Transverse colon (tissue), 4 donors: ENCODE measurements at regions not wholly inside any gene's neighbourhood (a gene's known extent, or its start where the extent isn't known, plus 50 kb on each side); places are given as distances from the start of the nearest gene placed in this dataset.

Experiments used
- DNase-seq: peaks from one replicate; pipeline ENCODE4 v3.0.0-alpha.2; 2019
- H3K27ac ChIP-seq, 4 donors: fragments of 200-600 bp; sonication (generic); 2 replicates each; pipeline ENCODE4 v1.5.1; 2016 to 2018; ENCODE audit warnings: inconsistent platforms in 4 of 4
- H3K27me3 ChIP-seq: fragments of 200-600 bp; sonication (generic); 2 replicates; pipeline ENCODE4 v1.5.1; 2017; ENCODE audit warnings: inconsistent platforms
- H3K36me3 ChIP-seq, 4 donors: fragments of 200-600 bp; sonication (generic); 2 replicates each; pipeline ENCODE4 v1.5.1; 2017 to 2019; ENCODE audit warnings: inconsistent platforms in 4 of 4
- H3K4me1 ChIP-seq, 4 donors: fragments of 200-600 bp; sonication (generic); 2 replicates each; pipeline ENCODE4 v1.5.1; 2017 to 2020; ENCODE audit warnings: inconsistent platforms in 4 of 4
- H3K4me3 ChIP-seq, 4 donors: fragments of 200-600 bp; sonication (generic); 1 replicate in 1 of 4; 2 replicates in 3 of 4; pipeline versions ENCODE4 v1.5.1 to v1.6.1; 2017 to 2019; ENCODE audit warnings: inconsistent platforms in 4 of 4
- H3K9me3 ChIP-seq, 2 donors: fragments of 200-600 bp; sonication (generic); 2 replicates each; pipeline ENCODE4 v1.5.1; 2017 to 2019; ENCODE audit warnings: inconsistent platforms in 2 of 2
- EP300 ChIP-seq: sonication (generic); formaldehyde crosslinking; IDR thresholded peaks from one replicate; pipeline ENCODE4 v1.6.1; 2017; ENCODE audit warnings: antibody characterized with exemption, low read depth
- POLR2A ChIP-seq: fragments of 450-650 bp; IDR thresholded peaks from one replicate; pipeline ENCODE4 v1.6.1; 2016; ENCODE audit warnings: antibody characterized with exemption, mild to moderate bottlenecking, moderate library complexity
- POLR2AphosphoS5 ChIP-seq, 3 donors: sonication (generic); formaldehyde crosslinking; IDR thresholded peaks; one replicate each; pipeline ENCODE4 v1.6.1; 2016; ENCODE audit warnings: antibody characterized with exemption in 3 of 3
- WGBS, 2 donors: methylation state at CpG; one replicate each; pipeline ENCODE4 v1.1.5; 2018; ENCODE audit warnings: low coverage in 1 of 2; 5-methylcytosine and 5-hydroxymethylcytosine counted together
- in situ Hi-C, 4 donors: fragments of 200-750 bp; cut with MboI; loops; one replicate each; pipeline versions ENCODE4 v1.15.0 to v1.15.1; 2017; ENCODE audit warnings: low sequenced_read_pairs in 3 of 4, low pct_ligation_motif_present in 1 of 4, low pct_unique_long_range_greater_than_20kb in 1 of 4
- intact Hi-C: fragments of 100-400 bp; cut with DNase I; formaldehyde crosslinking; loops from one replicate; pipeline ENCODE4 v1.15.1; 2023; ENCODE audit warnings: low total_unique reads
- TF ChIP-seq, protein P1 (sequence below), 5 experiments: fragments of 200-600 bp in 3 of 5; fragments of 450-650 bp in 2 of 5; sonication (generic) in 3 of 5; IDR thresholded peaks; 1 replicate in 2 of 5; 2 replicates in 3 of 5; pipeline ENCODE4 v1.5.1; 2016 to 2017; ENCODE audit warnings: antibody characterized with exemption in 5 of 5, inconsistent platforms in 3 of 5, mild to moderate bottlenecking in 2 of 5, moderate library complexity in 1 of 5

DNA sequence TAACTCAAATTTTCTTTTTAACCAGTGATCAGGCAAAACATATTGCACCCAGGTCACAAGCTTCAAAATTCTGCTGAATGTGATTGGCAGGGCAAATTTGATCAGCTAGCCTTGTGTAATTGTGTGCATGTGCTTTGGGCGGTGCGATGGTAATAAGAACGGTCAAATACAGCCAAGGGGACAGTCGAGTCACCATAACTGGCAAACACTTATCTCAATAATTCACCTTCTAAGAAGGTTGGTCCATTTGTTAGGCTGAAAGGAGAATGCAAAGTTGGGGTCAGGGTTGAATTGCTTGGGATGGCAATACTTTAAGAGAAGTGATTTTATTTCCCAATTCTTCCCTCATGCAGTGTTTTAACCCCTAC is 302.4 kb upstream of the PDZRN3 start:
- no peaks in the 10 kb centered on the region for H3K9me3 ChIP-seq
- no peaks in the 10 kb centered on the region for H3K27me3 ChIP-seq
- no peak for DNase-seq
- TF ChIP-seq, protein P1, sequence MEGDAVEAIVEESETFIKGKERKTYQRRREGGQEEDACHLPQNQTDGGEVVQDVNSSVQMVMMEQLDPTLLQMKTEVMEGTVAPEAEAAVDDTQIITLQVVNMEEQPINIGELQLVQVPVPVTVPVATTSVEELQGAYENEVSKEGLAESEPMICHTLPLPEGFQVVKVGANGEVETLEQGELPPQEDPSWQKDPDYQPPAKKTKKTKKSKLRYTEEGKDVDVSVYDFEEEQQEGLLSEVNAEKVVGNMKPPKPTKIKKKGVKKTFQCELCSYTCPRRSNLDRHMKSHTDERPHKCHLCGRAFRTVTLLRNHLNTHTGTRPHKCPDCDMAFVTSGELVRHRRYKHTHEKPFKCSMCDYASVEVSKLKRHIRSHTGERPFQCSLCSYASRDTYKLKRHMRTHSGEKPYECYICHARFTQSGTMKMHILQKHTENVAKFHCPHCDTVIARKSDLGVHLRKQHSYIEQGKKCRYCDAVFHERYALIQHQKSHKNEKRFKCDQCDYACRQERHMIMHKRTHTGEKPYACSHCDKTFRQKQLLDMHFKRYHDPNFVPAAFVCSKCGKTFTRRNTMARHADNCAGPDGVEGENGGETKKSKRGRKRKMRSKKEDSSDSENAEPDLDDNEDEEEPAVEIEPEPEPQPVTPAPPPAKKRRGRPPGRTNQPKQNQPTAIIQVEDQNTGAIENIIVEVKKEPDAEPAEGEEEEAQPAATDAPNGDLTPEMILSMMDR (IDR thresholded peaks at IDR 0.05) = no peak
- TF ChIP-seq EP300 (no peak), POLR2AphosphoS5 (IDR thresholded peaks at IDR 0.05) (no peak), POLR2A (no peak)
- no peaks in the 10 kb centered on the region for H3K36me3 ChIP-seq
- no peak overlapping the region for H3K4me3 ChIP-seq
- in situ Hi-C loops = no loop called here
- H3K4me1 ChIP-seq = no peaks in the 10 kb centered on the region
- WGBS, 2 donors = 65 to 100% methylated on average over 2 to 4 of the region's 4 CpGs
- intact Hi-C loops = no loop called here
- no peak overlapping the region for H3K27ac ChIP-seq

- no peak overlapping the region for H3K27ac ChIP-seq
- H3K4me3 ChIP-seq = no peak overlapping the region
- in situ Hi-C loops (no loop called here), intact Hi-C loops (no loop called here)
- H3K36me3 ChIP-seq = no peaks in the 10 kb centered on the region
- TF ChIP-seq, protein P1 (IDR thresholded peaks at IDR 0.05) = no peak
- 21 to 29% methylated on average over 4 to 5 of the region's 5 CpGs for WGBS, 2 donors
- no peak for DNase-seq
- H3K27me3 ChIP-seq = no peaks in the 10 kb centered on the region
- H3K9me3 ChIP-seq = no peaks in the 10 kb centered on the region
- H3K4me1 ChIP-seq = no peaks in the 10 kb centered on the region
Measured at GRCh38 chr3:73926360-73927202, 301.8 kb upstream of the PDZRN3 start.

DNA sequence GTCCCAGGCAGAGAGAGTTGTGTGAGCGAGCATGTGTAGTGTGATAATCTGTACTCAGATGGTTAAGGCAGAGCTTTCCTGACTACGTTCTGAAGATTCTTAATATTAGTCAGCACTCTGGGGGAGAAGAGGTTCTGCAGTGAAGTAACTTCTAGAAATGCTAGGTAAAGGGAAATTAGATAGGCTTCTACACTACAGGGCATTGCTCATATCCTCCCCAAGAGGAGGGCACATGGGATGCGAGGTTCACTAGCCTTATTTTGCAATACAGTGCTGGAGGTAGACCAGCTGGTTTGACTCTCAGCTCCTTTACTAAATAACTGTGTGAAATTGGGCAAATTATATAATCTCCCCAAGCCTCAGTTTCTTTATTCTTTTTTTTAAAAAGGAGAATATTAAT is 300.3 kb upstream of the PDZRN3 start:
- in situ Hi-C loops = no loop called here
- TF ChIP-seq, protein P1 (IDR thresholded peaks at IDR 0.05) = no peak
- TF ChIP-seq POLR2AphosphoS5 (IDR thresholded peaks at IDR 0.05) = no peak
- no peak for TF ChIP-seq POLR2A
- no peak for TF ChIP-seq EP300

DNA sequence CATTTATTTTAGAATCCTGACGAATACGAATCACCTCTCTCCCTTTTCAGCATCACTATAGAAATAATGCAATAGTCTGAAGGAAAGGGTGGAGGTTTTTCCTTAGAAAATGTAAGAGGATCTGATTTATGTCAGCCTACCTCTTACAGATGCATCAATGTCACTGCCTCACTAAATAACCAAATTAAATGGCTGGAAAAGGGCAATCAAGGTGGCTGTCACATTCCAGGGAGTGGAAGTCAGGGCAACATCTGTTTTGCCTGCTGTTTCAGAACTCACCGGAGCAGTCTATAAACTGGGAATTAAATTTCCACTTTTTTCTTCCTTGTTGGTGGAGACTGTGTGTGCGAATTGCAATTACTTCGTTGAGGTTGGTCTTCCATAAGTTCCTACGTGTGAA is 299.3 kb upstream of the PDZRN3 start:
- Histone ChIP-seq H3K27ac (no peak overlapping the region), H3K36me3 (no peaks in the 10 kb centered on the region), H3K27me3 (no peaks in the 10 kb centered on the region), H3K9me3 (no peaks in the 10 kb centered on the region), H3K4me3 (no peak overlapping the region), H3K4me1 (no peaks in the 10 kb centered on the region)
- DNase-seq = no peak
- intact Hi-C loops (no loop called here), in situ Hi-C loops (no loop called here)
- 37 to 67% methylated on average over 3 to 6 of the region's 6 CpGs for WGBS, 2 donors
- TF ChIP-seq, protein P1 (IDR thresholded peaks at IDR 0.05) = no peak
- TF ChIP-seq EP300 (no peak), POLR2A (no peak), POLR2AphosphoS5 (IDR thresholded peaks at IDR 0.05) (no peak)

More for the DNA sequence above, 300.3 kb upstream of the PDZRN3 start:
- H3K4me1 ChIP-seq = no peaks in the 10 kb centered on the region
- no peak overlapping the region for H3K4me3 ChIP-seq
- H3K9me3 ChIP-seq = no peaks in the 10 kb centered on the region
- no peaks in the 10 kb centered on the region for H3K36me3 ChIP-seq
- no peaks in the 10 kb centered on the region for H3K27me3 ChIP-seq
- DNase-seq = no peak
- H3K27ac ChIP-seq = no peak overlapping the region
- intact Hi-C loops = no loop called here
- 76 to 100% methylated on average over 3 of the region's 3 CpGs for WGBS, 2 donors
